Astrocyte of the spinal cord (primary cell): ENCODE measurements at regions not wholly inside any gene's neighbourhood (a gene's known extent, or its start where the extent isn't known, plus 50 kb on each side); places are given as distances from the start of the nearest gene placed in this dataset.

Experiments
- DNase-seq: peaks from one replicate; pipeline ENCODE4 v3.0.0; 2011; ENCODE audit warnings: low read depth, low spot score
- H3K4me3 ChIP-seq: 2 replicates; pipeline ENCODE4 v1.5.1; 2011; ENCODE audit warnings: low read depth, mild to moderate bottlenecking, low read length, moderate library complexity
- CTCF ChIP-seq: IDR thresholded peaks from 2 replicates; pipeline ENCODE4 v1.5.1; 2012; ENCODE audit warnings: low read depth, mild to moderate bottlenecking, low read length, inconsistent platforms
- in situ Hi-C: cut with HindIII; loops from 2 replicates; pipeline ENCODE4 v1.10.0; 2017; ENCODE audit warnings: low sequenced_read_pairs

DNA sequence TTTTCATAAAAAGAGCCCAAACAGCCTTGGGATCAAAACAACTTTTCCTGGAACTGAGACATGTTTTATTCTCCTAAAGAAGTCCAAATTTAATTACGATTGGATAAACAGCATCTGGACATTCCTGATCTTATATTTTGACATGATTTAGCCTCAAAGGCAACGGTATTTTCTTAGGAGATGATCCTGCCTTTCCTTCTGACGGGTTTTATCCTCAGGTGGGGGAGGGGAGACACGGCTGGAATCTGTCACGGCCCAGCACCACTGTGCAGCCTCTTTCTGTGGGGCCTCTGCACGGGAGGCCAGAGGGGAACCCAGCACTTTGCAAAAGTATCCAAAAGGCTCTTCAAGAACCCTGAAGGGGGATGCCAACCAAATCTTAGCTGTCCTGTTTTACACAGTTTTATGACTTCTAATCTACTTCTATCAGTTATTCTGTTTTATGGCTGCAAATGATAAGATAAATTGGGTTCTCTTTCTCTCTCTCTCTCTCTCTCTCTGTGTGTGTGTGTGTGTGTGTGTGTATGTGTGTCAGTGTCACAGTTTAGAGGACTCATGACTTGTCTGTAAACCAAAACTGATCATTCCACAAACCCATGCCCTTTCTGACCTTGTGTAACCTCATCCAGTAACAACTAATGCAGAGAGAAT lies 321.1 kb upstream of the NPVF start:
- DNase-seq, result no peak
- no peak overlapping the region for H3K4me3 ChIP-seq
- in situ Hi-C loops, result no loop called here
- no peak for TF ChIP-seq CTCF

DNA sequence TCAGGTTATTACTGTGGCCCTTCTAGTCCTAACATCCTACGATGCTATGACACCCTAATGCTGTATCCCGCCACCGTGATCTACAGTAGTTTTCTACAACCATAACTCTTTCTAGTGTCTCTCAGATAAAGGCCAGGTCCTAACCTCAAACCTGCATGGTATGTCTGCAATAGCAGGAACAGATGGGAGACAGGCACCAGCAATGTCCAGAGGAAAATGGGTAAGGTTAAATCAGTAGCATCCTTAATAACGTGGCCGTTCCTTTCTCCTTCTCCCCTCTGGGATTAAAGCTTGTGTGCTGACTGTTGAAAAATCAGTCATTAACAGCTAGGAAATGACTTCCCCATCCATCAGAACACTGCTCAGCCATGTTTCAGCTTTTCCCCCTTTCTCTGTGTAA lies 321.9 kb upstream of the NPVF start:
- no peak for DNase-seq
- TF ChIP-seq CTCF, result no peak
- H3K4me3 ChIP-seq, result no peak overlapping the region
- in situ Hi-C loops, result no loop called here

DNA sequence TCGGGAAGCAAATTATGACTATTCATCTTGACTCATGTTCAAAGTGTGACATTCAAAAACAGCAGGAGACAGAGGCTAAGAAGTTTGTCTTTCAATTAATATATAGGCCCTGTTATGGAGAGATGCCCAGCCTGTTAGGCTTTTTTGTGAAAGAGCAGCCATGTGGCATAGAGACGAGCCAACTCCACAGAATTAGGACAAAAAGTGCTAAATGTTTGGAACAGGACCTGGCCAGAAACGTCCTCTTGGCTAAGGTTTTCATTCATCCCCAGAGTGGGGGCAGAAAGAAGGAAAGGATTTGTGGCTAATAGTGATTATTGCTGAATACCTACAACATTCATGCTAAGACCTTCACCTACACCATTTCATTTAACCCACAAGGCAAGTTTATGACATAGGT lies 324.7 kb upstream of the NPVF start:
- TF ChIP-seq CTCF, result no peak
- DNase-seq, result no peak
- no peak overlapping the region for H3K4me3 ChIP-seq
- in situ Hi-C loops, result no loop called here

- in situ Hi-C loops, result no loop called here
- no peak for DNase-seq
- TF ChIP-seq CTCF, result no peak
- H3K4me3 ChIP-seq, result no peak overlapping the region
Measured at GRCh38 chr7:25553580-25554291, 325.4 kb upstream of the NPVF start.

- no peak for TF ChIP-seq CTCF
Measured at GRCh38 chr7:25557379-25557917, 329.2 kb upstream of the NPVF start.

GRCh38 chr7:25557930-25558329 lies 329.6 kb upstream of the NPVF start:
- TF ChIP-seq CTCF, result no peak
- in situ Hi-C loops, result no loop called here
- DNase-seq, result no peak
- no peak overlapping the region for H3K4me3 ChIP-seq

More at GRCh38 chr7:25557379-25557917, 329.2 kb upstream of the NPVF start:
- no peak overlapping the region for H3K4me3 ChIP-seq
- no peak for DNase-seq
- in situ Hi-C loops, result no loop called here
